ENCODE measurements at regions not wholly inside any gene's neighbourhood (a gene's known extent, or its start where the extent isn't known, plus 50 kb on each side); places are given as distances from the start of the nearest gene placed in this dataset.

GRCh38 chr9:20085842-20086241, 297.0 kb upstream of the SLC24A2 start:
- Histone ChIP-seq H3K4me1 (no peaks in the 10 kb centered on the region), H3K4me3 (no peak overlapping the region), H3K27ac (no peak overlapping the region), H3K9me3 (peaks cover 0 to 4% (median 0%) of the 10 kb centered on the region in 8 donors), H3K36me3 (no peaks in the 10 kb centered on the region), H3K27me3 (replicated peaks in 1 of 7) (peaks cover 0 to 3% (median 0%) of the 10 kb centered on the region in 7 donors)
- intact Hi-C loops (cut with DNase I; ENCODE audit: low total_unique reads), result no loop called here
- DNase-seq, result no peak
- 63 to 76% (median 74%) methylated on average over 1 of the region's 1 CpG for WGBS, 5 donors
- TF ChIP-seq POLR2A (IDR thresholded peaks at IDR 0.05), result no peak
- no peak for TF ChIP-seq CTCF (IDR thresholded peaks at IDR 0.05 in 8 of 11, conservative IDR thresholded peaks at IDR 0.05 in 3 of 11)
- TF ChIP-seq POLR2AphosphoS5 (IDR thresholded peaks at IDR 0.05), result no peak

- Histone ChIP-seq H3K4me3 (no peak overlapping the region), H3K27ac (no peak overlapping the region), H3K4me1 (no peaks in the 10 kb centered on the region), H3K27me3 (replicated peaks in 1 of 7) (peaks cover 0 to 3% (median 0%) of the 10 kb centered on the region in 7 donors), H3K36me3 (no peaks in the 10 kb centered on the region), H3K9me3 (no peaks in the 10 kb centered on the region)
- 32 to 57% (median 51%) methylated on average over 2 of the region's 2 CpGs for WGBS, 5 donors
- DNase-seq, result no peak
- intact Hi-C loops (cut with DNase I; ENCODE audit: low total_unique reads), result no loop called here
- TF ChIP-seq POLR2A (IDR thresholded peaks at IDR 0.05) (no peak), POLR2AphosphoS5 (IDR thresholded peaks at IDR 0.05) (no peak), CTCF (IDR thresholded peaks at IDR 0.05 in 8 of 11, conservative IDR thresholded peaks at IDR 0.05 in 3 of 11) (no peak)
Observed at GRCh38 chr9:20084125-20084524, 295.3 kb upstream of the SLC24A2 start.

GRCh38 chr9:20083390-20083789, 294.6 kb upstream of the SLC24A2 start:
- DNase-seq, result no peak
- no peak overlapping the region for H3K4me3 ChIP-seq
- no peaks in the 10 kb centered on the region for H3K36me3 ChIP-seq
- H3K4me1 ChIP-seq, result no peaks in the 10 kb centered on the region
- TF ChIP-seq POLR2A (IDR thresholded peaks at IDR 0.05) (no peak), CTCF (IDR thresholded peaks at IDR 0.05 in 8 of 11, conservative IDR thresholded peaks at IDR 0.05 in 3 of 11) (no peak), POLR2AphosphoS5 (IDR thresholded peaks at IDR 0.05) (no peak)
- intact Hi-C loops (cut with DNase I; ENCODE audit: low total_unique reads), result no loop called here
- H3K9me3 ChIP-seq, result no peaks in the 10 kb centered on the region
- WGBS, 5 donors, result 79 to 94% (median 87%) methylated on average over 4 of the region's 4 CpGs
- no peak overlapping the region for H3K27ac ChIP-seq
- H3K27me3 ChIP-seq (replicated peaks in 1 of 7), result peaks cover 0 to 3% (median 0%) of the 10 kb centered on the region in 7 donors

GRCh38 chr9:20082831-20083230, 294.0 kb upstream of the SLC24A2 start:
- no peaks in the 10 kb centered on the region for H3K9me3 ChIP-seq
- DNase-seq, result no peak
- H3K27me3 ChIP-seq (replicated peaks in 1 of 7), result peaks cover 0 to 3% (median 0%) of the 10 kb centered on the region in 7 donors
- H3K4me1 ChIP-seq, result no peaks in the 10 kb centered on the region
- H3K27ac ChIP-seq, result no peak overlapping the region
- H3K36me3 ChIP-seq, result no peaks in the 10 kb centered on the region
- no peak overlapping the region for H3K4me3 ChIP-seq
- intact Hi-C loops (cut with DNase I; ENCODE audit: low total_unique reads), result no loop called here
- 0 to 100% (median 42%) methylated on average over 1 of the region's 1 CpG for WGBS, 5 donors
- TF ChIP-seq POLR2A (IDR thresholded peaks at IDR 0.05) (no peak), CTCF (IDR thresholded peaks at IDR 0.05 in 8 of 11, conservative IDR thresholded peaks at IDR 0.05 in 3 of 11) (no peak), POLR2AphosphoS5 (IDR thresholded peaks at IDR 0.05) (no peak)

Data from spleen (tissue), 11 donors.